ENCODE measurements at regions not wholly inside any gene's neighbourhood (a gene's known extent, or its start where the extent isn't known, plus 50 kb on each side); places are given as distances from the start of the nearest gene placed in this dataset.

DNA sequence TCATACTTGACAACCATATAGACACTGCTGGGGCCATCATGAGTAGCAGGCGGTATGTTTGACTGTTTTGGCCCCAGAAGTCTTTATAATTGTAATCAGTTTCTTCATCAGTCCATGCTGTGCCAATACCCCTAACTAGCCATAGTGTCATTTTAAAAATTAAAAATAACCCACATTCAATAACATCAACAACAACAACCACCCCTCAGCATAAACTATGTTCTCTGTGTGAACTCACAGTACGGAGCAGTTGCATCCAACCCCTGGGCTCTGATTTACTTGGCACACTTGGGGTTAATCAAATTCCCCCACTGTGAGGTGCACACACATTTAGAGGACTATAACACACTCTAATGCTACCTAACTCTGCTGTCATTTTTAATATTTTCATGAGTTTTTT, 553.7 kb downstream of the USP25 start:
- Histone ChIP-seq H3K27ac (no peak overlapping the region), H3K4me1 (no peaks in the 10 kb centered on the region), H3K27me3 (replicated peaks in 1 of 7) (no peaks in the 10 kb centered on the region), H3K4me3 (no peak overlapping the region), H3K36me3 (no peaks in the 10 kb centered on the region), H3K9me3 (no peaks in the 10 kb centered on the region)
- TF ChIP-seq POLR2AphosphoS5 (IDR thresholded peaks at IDR 0.05): no peak
- TF ChIP-seq POLR2A (IDR thresholded peaks at IDR 0.05): no peak
- 93 to 97% (median 94%) methylated on average over 2 of the region's 2 CpGs for WGBS, 5 donors
- DNase-seq: no peak
- intact Hi-C loops (cut with DNase I; ENCODE audit: low total_unique reads): no loop called here

DNA sequence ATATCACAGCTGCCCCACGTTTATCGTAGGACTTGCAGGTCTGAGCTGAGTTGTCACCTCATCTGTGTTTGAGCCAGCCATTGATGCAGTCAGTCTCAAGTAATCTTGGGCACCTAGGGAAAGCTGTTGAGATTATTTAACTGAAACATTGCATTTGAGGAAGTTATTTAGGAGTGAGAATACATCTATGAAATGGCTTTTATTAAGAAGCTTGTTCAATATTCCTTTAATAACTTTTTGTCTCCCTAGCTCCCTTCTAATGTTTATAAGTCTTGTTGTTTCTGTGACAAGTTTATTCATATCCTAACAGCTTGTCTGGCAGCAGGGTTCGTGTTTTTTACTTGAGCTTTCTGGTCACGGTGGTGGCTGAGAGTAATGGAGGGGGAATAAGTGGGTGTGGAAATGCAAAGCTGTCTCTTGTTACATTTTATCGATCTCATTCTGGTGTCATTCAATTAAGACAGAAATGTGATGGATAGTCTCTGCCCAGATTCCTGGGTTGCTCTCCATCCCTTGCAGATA, 555.9 kb downstream of the USP25 start:
- intact Hi-C loops (cut with DNase I; ENCODE audit: low total_unique reads): no loop called here
- H3K9me3 ChIP-seq: no peaks in the 10 kb centered on the region
- H3K27me3 ChIP-seq (replicated peaks in 1 of 7): no peaks in the 10 kb centered on the region
- no peak for DNase-seq
- H3K36me3 ChIP-seq: no peaks in the 10 kb centered on the region
- TF ChIP-seq, protein P1, sequence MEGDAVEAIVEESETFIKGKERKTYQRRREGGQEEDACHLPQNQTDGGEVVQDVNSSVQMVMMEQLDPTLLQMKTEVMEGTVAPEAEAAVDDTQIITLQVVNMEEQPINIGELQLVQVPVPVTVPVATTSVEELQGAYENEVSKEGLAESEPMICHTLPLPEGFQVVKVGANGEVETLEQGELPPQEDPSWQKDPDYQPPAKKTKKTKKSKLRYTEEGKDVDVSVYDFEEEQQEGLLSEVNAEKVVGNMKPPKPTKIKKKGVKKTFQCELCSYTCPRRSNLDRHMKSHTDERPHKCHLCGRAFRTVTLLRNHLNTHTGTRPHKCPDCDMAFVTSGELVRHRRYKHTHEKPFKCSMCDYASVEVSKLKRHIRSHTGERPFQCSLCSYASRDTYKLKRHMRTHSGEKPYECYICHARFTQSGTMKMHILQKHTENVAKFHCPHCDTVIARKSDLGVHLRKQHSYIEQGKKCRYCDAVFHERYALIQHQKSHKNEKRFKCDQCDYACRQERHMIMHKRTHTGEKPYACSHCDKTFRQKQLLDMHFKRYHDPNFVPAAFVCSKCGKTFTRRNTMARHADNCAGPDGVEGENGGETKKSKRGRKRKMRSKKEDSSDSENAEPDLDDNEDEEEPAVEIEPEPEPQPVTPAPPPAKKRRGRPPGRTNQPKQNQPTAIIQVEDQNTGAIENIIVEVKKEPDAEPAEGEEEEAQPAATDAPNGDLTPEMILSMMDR (IDR thresholded peaks at IDR 0.05 in 8 of 11, conservative IDR thresholded peaks at IDR 0.05 in 3 of 11): no peak
- TF ChIP-seq POLR2A (IDR thresholded peaks at IDR 0.05) (no peak), POLR2AphosphoS5 (IDR thresholded peaks at IDR 0.05) (no peak)
- 70 to 77% (median 75%) methylated on average over 5 of the region's 5 CpGs for WGBS, 5 donors
- no peaks in the 10 kb centered on the region for H3K4me1 ChIP-seq
- no peak overlapping the region for H3K27ac ChIP-seq
- H3K4me3 ChIP-seq: no peak overlapping the region

DNA sequence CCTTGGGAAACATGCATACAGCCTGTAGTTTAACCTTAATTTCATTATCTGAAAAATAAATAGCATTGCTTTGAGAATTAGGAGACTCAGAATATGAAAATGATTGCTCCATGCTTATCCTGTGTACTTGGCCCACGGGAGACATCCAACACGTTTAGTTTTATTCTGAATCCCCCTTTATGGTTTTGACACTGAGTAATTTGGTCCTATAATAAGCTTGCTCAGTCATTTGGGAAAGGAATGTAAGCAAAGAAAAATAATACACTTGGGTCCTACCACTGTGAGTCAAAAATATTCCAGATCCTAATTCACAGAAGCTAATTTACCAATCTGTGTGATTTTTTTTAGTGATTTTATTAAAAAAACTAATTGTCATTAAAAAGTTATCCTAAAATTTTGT, 557.3 kb downstream of the USP25 start:
- TF ChIP-seq, protein P1 (IDR thresholded peaks at IDR 0.05 in 8 of 11, conservative IDR thresholded peaks at IDR 0.05 in 3 of 11): no peak
- TF ChIP-seq POLR2AphosphoS5 (IDR thresholded peaks at IDR 0.05): no peak
- TF ChIP-seq POLR2A (IDR thresholded peaks at IDR 0.05): no peak
- intact Hi-C loops (cut with DNase I; ENCODE audit: low total_unique reads): no loop called here
- no peak for DNase-seq

DNA sequence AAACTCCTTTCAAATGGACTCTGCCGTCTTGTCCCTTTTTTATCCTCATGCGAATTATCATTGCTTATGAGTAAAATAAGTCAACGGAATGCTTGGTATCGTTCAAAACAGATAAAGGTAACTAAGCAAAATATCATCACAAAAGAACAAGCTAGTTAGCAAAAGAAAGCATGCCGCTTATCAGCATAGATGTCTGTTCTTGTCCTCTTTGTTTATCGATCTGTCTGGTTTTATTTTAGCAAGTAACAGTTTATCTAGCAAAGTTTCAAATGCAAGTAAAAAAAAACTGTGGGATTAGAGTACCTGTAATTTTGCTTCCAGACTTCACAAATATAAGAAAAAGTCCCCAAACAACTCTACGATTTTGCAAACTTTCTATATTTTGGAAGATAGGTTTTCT, 561.5 kb downstream of the USP25 start:
- WGBS, 5 donors: 87 to 96% (median 88%) methylated on average over 7 of the region's 7 CpGs
- Histone ChIP-seq H3K4me3 (no peak overlapping the region), H3K9me3 (no peaks in the 10 kb centered on the region), H3K4me1 (no peaks in the 10 kb centered on the region), H3K27ac (no peak overlapping the region), H3K27me3 (replicated peaks in 1 of 7) (no peaks in the 10 kb centered on the region), H3K36me3 (no peaks in the 10 kb centered on the region)
- TF ChIP-seq POLR2AphosphoS5 (IDR thresholded peaks at IDR 0.05): no peak
- TF ChIP-seq POLR2A (IDR thresholded peaks at IDR 0.05): no peak
- TF ChIP-seq, protein P1 (IDR thresholded peaks at IDR 0.05 in 8 of 11, conservative IDR thresholded peaks at IDR 0.05 in 3 of 11): no peak
- intact Hi-C loops (cut with DNase I; ENCODE audit: low total_unique reads): no loop called here
- DNase-seq: no peak

More for the DNA sequence above, 557.3 kb downstream of the USP25 start:
- H3K4me1 ChIP-seq: no peaks in the 10 kb centered on the region
- H3K9me3 ChIP-seq: no peaks in the 10 kb centered on the region
- no peaks in the 10 kb centered on the region for H3K36me3 ChIP-seq
- H3K27me3 ChIP-seq (replicated peaks in 1 of 7): no peaks in the 10 kb centered on the region
- 43 to 78% (median 68%) methylated on average over 2 of the region's 2 CpGs for WGBS, 5 donors
- no peak overlapping the region for H3K27ac ChIP-seq
- H3K4me3 ChIP-seq: no peak overlapping the region

DNA sequence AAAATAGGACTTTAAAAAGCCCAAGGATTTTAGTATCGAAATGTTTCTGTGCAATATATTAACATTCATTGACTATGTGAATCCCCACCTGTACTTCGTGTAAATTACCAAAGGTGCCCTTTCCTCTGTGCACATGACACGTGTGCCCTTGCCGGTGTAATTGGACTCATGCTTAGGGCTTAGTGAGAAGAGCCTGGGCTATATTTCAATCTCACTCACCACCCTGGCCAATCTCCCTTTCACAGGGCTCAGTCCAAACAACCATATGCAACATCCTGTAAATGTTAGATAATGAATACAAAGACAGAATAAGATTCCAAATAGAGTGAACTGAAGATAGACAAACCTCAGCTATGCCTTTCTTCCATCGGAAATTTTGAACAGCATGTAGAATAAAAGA, 564.3 kb downstream of the USP25 start:
- Histone ChIP-seq H3K27me3 (replicated peaks in 1 of 7) (no peaks in the 10 kb centered on the region), H3K27ac (no peak overlapping the region), H3K9me3 (no peaks in the 10 kb centered on the region), H3K36me3 (no peaks in the 10 kb centered on the region), H3K4me1 (no peaks in the 10 kb centered on the region), H3K4me3 (no peak overlapping the region)
- 85 to 95% (median 87%) methylated on average over 5 of the region's 5 CpGs for WGBS, 5 donors
- TF ChIP-seq POLR2A (IDR thresholded peaks at IDR 0.05): no peak
- TF ChIP-seq POLR2AphosphoS5 (IDR thresholded peaks at IDR 0.05): no peak
- TF ChIP-seq, protein P1 (IDR thresholded peaks at IDR 0.05 in 8 of 11, conservative IDR thresholded peaks at IDR 0.05 in 3 of 11): no peak
- intact Hi-C loops (cut with DNase I; ENCODE audit: low total_unique reads): no loop called here
- no peak for DNase-seq

All from spleen (tissue), 11 donors.